SK-N-SH (cell line): ENCODE measurements at regions not wholly inside any gene's neighbourhood (a gene's known extent, or its start where the extent isn't known, plus 50 kb on each side); places are given as distances from the start of the nearest gene placed in this dataset.

ENCODE experiments used
- CTCF ChIP-seq: fragments of 200-600 bp; sonication (generic); IDR thresholded peaks from 2 replicates; pipeline ENCODE4 v1.6.1; 2017; ENCODE audit warnings: antibody characterized with exemption, mild to moderate bottlenecking, moderate library complexity
- EP300 ChIP-seq, 2 experiments: IDR thresholded peaks; 2 replicates each; pipeline versions ENCODE4 v1.4.0 to v1.6.1; 2012; ENCODE audit warnings: borderline replicate concordance in 1 of 2, low read depth in 1 of 2, low read length in 1 of 2
- FOXM1 ChIP-seq: IDR thresholded peaks from 2 replicates; pipeline ENCODE4 v1.4.0; 2012; ENCODE audit warnings: low read depth, mild to moderate bottlenecking
- GABPA ChIP-seq: IDR thresholded peaks from 2 replicates; pipeline ENCODE4 v1.4.0; 2012; ENCODE audit warnings: low read depth, mild to moderate bottlenecking
- MAX ChIP-seq: IDR thresholded peaks from 2 replicates; pipeline ENCODE4 v1.4.0; 2012; ENCODE audit warnings: low read depth
- NRF1 ChIP-seq: IDR thresholded peaks from 2 replicates; pipeline ENCODE4 v1.6.1; 2012; ENCODE audit warnings: low read depth, mild to moderate bottlenecking, low read length
- POLR2AphosphoS5 ChIP-seq: IDR thresholded peaks from 2 replicates; pipeline ENCODE4 v1.6.1; 2012; ENCODE audit warnings: low read depth, low read length
- RAD21 ChIP-seq: IDR thresholded peaks from 2 replicates; pipeline ENCODE4 v1.6.1; 2012; ENCODE audit warnings: mild to moderate bottlenecking, low read length
- REST ChIP-seq: IDR thresholded peaks from 2 replicates; pipeline ENCODE4 v1.6.1; 2012; ENCODE audit warnings: mild to moderate bottlenecking, low read depth, low read length, moderate library complexity
- SMC3 ChIP-seq: IDR thresholded peaks from 2 replicates; pipeline ENCODE4 v1.6.1; 2012; ENCODE audit warnings: low read depth, low read length, improper control_type of control experiment
- TCF12 ChIP-seq: IDR thresholded peaks from 2 replicates; pipeline ENCODE4 v1.4.0; 2012
- USF1 ChIP-seq: IDR thresholded peaks from 2 replicates; pipeline ENCODE4 v1.4.0; 2012; ENCODE audit warnings: low read depth, borderline replicate concordance
- YY1 ChIP-seq: IDR thresholded peaks from 2 replicates; pipeline ENCODE4 v1.4.0; 2012; ENCODE audit warnings: low read depth, mild to moderate bottlenecking

GRCh38 chr2:30031184-30031583 lies 109.8 kb upstream of the ALK start:
- TF ChIP-seq MAX (no peak), CTCF (no peak), REST (no peak), EP300 (IDR thresholded peaks at IDR 0.05; ENCODE audit: borderline replicate concordance in 1 of 2, low read depth in 1 of 2, low read length in 1 of 2) (no peak), POLR2AphosphoS5 (no peak), NRF1 (no peak), SMC3 (no peak), GABPA (no peak), TCF12 (no peak), RAD21 (no peak), YY1 (no peak), FOXM1 (no peak), USF1 (no peak)
